Left lung (tissue), 4 donors: ENCODE measurements at regions not wholly inside any gene's neighbourhood (a gene's known extent, or its start where the extent isn't known, plus 50 kb on each side); places are given as distances from the start of the nearest gene placed in this dataset.

ENCODE experiments used
- ATAC-seq: fragments of 200-7000 bp; cut with Tn5 transposase; one replicate; pipeline ENCODE4 v1.9.1; 2020; ENCODE audit warnings: moderate library complexity
- DNase-seq, 4 donors: peaks; one replicate each; pipeline ENCODE4 v3.0.0-alpha.2; 2013 to 2020
- H3K27ac ChIP-seq, 2 donors: fragments of 200-600 bp; sonication (generic) in 1 of 2; one replicate each; pipeline versions ENCODE4 v1.5.0 to v1.8.0; 2020 to 2021
- H3K27me3 ChIP-seq, 2 donors: fragments of 200-600 bp; sonication (generic) in 1 of 2; one replicate each; pipeline versions ENCODE4 v1.5.0 to v1.8.0; 2020 to 2021
- H3K36me3 ChIP-seq, 2 donors: fragments of 200-600 bp; sonication (generic) in 1 of 2; one replicate each; pipeline versions ENCODE4 v1.5.0 to v1.8.0; 2020 to 2021
- H3K4me1 ChIP-seq, 2 donors: fragments of 200-600 bp; one replicate each; pipeline ENCODE4 v1.8.0; 2021
- H3K4me3 ChIP-seq, 2 donors: fragments of 200-600 bp; sonication (generic) in 1 of 2; one replicate each; pipeline versions ENCODE4 v1.5.0 to v1.8.0; 2020 to 2021; ENCODE audit warnings: mild to moderate bottlenecking in 1 of 2
- H3K9me3 ChIP-seq, 2 donors: fragments of 200-600 bp; sonication (generic) in 1 of 2; one replicate each; pipeline versions ENCODE4 v1.5.0 to v1.8.0; 2020 to 2021
- CTCF ChIP-seq, 2 donors: fragments of 200-600 bp; sonication (generic) in 1 of 2; IDR thresholded peaks; one replicate each; pipeline versions ENCODE4 v1.5.0 to v1.8.0; 2021; ENCODE audit warnings: antibody characterized with exemption in 2 of 2
- intact Hi-C, 2 donors: fragments of 100-400 bp; cut with DNase I; formaldehyde crosslinking; loops; one replicate each; pipeline versions ENCODE4 v1.11.2 to v1.14.2; 2022
- donor health status: DM: no; HTN: yes; CAD: no.
- donor health status: DM: no; HTN: no; CAD: no.

GRCh38 chr2:48124592-48124991 lies 189.9 kb upstream of the FOXN2 start:
- no peak for TF ChIP-seq CTCF (IDR thresholded peaks at IDR 0.05)
- DNase-seq, result no peak
- intact Hi-C loops, result no loop called here
- Histone ChIP-seq H3K27me3 (no peaks in the 10 kb centered on the region), H3K4me1 (peaks cover 0 to 25% of the 10 kb centered on the region in 2 donors), H3K9me3 (no peaks in the 10 kb centered on the region), H3K36me3 (no peaks in the 10 kb centered on the region), H3K4me3 (no peak overlapping the region), H3K27ac (no peak overlapping the region)
- no peak for ATAC-seq

GRCh38 chr2:48126162-48126561 lies 188.3 kb upstream of the FOXN2 start:
- no peak overlapping the region for H3K27ac ChIP-seq
- H3K27me3 ChIP-seq, result no peaks in the 10 kb centered on the region
- no peak overlapping the region for H3K4me3 ChIP-seq
- no peaks in the 10 kb centered on the region for H3K36me3 ChIP-seq
- no peaks in the 10 kb centered on the region for H3K9me3 ChIP-seq
- ATAC-seq (peak; percentile 68), DNase-seq (peak in 1 of 4 donors; percentile 65)
- no peak for TF ChIP-seq CTCF (IDR thresholded peaks at IDR 0.05)
- intact Hi-C loops, result no loop called here
- peaks cover 0 to 17% of the 10 kb centered on the region in 2 donors for H3K4me1 ChIP-seq

- Histone ChIP-seq H3K9me3 (no peaks in the 10 kb centered on the region), H3K27ac (no peak overlapping the region), H3K4me3 (no peak overlapping the region), H3K4me1 (peaks cover 0 to 14% of the 10 kb centered on the region in 2 donors), H3K27me3 (no peaks in the 10 kb centered on the region), H3K36me3 (no peaks in the 10 kb centered on the region)
- DNase-seq (no peak), ATAC-seq (no peak)
- TF ChIP-seq CTCF (IDR thresholded peaks at IDR 0.05), result no peak
- intact Hi-C loops, result no loop called here
These were observed 186.8 kb upstream of the FOXN2 start for GRCh38 chr2:48127612-48128191.

- no peak overlapping the region for H3K4me3 ChIP-seq
- DNase-seq (no peak), ATAC-seq (no peak)
- H3K36me3 ChIP-seq, result no peaks in the 10 kb centered on the region
- no peak for TF ChIP-seq CTCF (IDR thresholded peaks at IDR 0.05)
- peaks cover 0 to 14% of the 10 kb centered on the region in 2 donors for H3K4me1 ChIP-seq
- intact Hi-C loops, result no loop called here
- no peaks in the 10 kb centered on the region for H3K27me3 ChIP-seq
- H3K27ac ChIP-seq, result no peak overlapping the region
- no peaks in the 10 kb centered on the region for H3K9me3 ChIP-seq
These were observed 185.1 kb upstream of the FOXN2 start for GRCh38 chr2:48129293-48129950.

GRCh38 chr2:48131539-48132270 lies 182.8 kb upstream of the FOXN2 start:
- H3K36me3 ChIP-seq, result no peaks in the 10 kb centered on the region
- ATAC-seq (peak; percentile 62), DNase-seq (peak in 2 of 4 donors; percentile 80 to 86)
- H3K4me1 ChIP-seq, result no peaks in the 10 kb centered on the region
- H3K9me3 ChIP-seq, result no peaks in the 10 kb centered on the region
- H3K27me3 ChIP-seq, result no peaks in the 10 kb centered on the region
- no peak overlapping the region for H3K4me3 ChIP-seq
- intact Hi-C loops, result no loop called here
- H3K27ac ChIP-seq, result peak overlapping the region in 1 of 2 donors; percentile 26
- no peak for TF ChIP-seq CTCF (IDR thresholded peaks at IDR 0.05)
